ENCODE measurements at regions not wholly inside any gene's neighbourhood (a gene's known extent, or its start where the extent isn't known, plus 50 kb on each side); places are given as distances from the start of the nearest gene placed in this dataset.

GRCh38 chr7:117944886-117945285 lies 71.6 kb upstream of the CTTNBP2 start:
- Histone ChIP-seq H3K9me2 (replicated peaks; ENCODE audit: low read length) (no peaks in the 10 kb centered on the region), H3K27ac (ENCODE audit: low read length) (no peak overlapping the region), H3K9me3 (ENCODE audit: low read length) (no peaks in the 10 kb centered on the region), H3K79me2 (ENCODE audit: low read length) (no peaks in the 10 kb centered on the region), H3K36me3 (ENCODE audit: low read depth, low read length) (no peaks in the 10 kb centered on the region), H3F3A (ENCODE audit: low read length, unreplicated experiment) (no peaks in the 10 kb centered on the region), H3K27me3 (ENCODE audit: low read length) (no peaks in the 10 kb centered on the region), H3K4me3 (ENCODE audit: low read length) (no peak overlapping the region), H4K20me1 (ENCODE audit: low read length) (no peaks in the 10 kb centered on the region), H3K4me1 (ENCODE audit: insufficient read depth, low read length) (peaks cover 37% of the 10 kb centered on the region), H2AFZ (ENCODE audit: low read length) (no peak overlapping the region), H3K9ac (ENCODE audit: low read length) (no peak overlapping the region), H3K4me2 (ENCODE audit: low read length) (no peak overlapping the region)
- BruUV-seq (replicated peaks) = no TSS peak
- TF ChIP-seq EZH2phosphoT487 (IDR thresholded peaks at IDR 0.05; ENCODE audit: borderline replicate concordance, low read length) = no peak
- TF ChIP-seq, protein P1, sequence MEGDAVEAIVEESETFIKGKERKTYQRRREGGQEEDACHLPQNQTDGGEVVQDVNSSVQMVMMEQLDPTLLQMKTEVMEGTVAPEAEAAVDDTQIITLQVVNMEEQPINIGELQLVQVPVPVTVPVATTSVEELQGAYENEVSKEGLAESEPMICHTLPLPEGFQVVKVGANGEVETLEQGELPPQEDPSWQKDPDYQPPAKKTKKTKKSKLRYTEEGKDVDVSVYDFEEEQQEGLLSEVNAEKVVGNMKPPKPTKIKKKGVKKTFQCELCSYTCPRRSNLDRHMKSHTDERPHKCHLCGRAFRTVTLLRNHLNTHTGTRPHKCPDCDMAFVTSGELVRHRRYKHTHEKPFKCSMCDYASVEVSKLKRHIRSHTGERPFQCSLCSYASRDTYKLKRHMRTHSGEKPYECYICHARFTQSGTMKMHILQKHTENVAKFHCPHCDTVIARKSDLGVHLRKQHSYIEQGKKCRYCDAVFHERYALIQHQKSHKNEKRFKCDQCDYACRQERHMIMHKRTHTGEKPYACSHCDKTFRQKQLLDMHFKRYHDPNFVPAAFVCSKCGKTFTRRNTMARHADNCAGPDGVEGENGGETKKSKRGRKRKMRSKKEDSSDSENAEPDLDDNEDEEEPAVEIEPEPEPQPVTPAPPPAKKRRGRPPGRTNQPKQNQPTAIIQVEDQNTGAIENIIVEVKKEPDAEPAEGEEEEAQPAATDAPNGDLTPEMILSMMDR (conservative IDR thresholded peaks at IDR 0.05; ENCODE audit: low read depth, low read length) = no peak
- no peak for TF ChIP-seq EZH2 (IDR thresholded peaks at IDR 0.05; ENCODE audit: low read length, unreplicated experiment)
- POLR2A ChIA-PET (ENCODE audit: unreplicated experiment) = no interaction called here
- ATAC-seq = no peak
- CTCF ChIA-PET = no interaction called here
- intact Hi-C loops (cut with micrococcal nuclease) = no loop called here
- DNase-seq = no peak

DNA sequence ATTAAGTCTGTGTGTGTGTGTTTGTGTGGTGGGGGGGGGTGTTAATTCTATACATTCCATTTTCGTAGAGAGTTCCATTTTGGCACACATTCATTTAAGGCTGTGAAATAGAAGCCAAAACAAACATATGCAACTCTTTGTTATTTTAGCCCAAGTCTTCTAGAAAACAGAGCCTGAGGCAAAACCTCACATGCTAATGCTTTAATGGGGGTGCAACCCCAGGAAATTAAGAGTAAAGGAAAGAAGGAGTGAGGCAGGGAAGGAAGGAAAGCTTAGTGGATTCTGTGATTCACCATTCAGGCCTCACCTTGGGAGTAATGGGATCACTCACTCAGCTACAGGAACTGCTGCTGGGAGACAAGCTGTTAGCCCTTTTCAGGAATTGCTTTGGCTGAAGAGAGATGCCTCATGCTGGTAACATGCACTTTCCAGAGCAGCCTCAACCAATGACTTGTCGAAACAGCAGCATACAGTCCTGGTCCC lies 73.0 kb upstream of the CTTNBP2 start:
- Histone ChIP-seq H3K27ac (ENCODE audit: low read length) (peak overlapping the region; percentile 54), H3K4me3 (ENCODE audit: low read length) (no peak overlapping the region), H4K20me1 (ENCODE audit: low read length) (no peaks in the 10 kb centered on the region), H3K9me2 (replicated peaks; ENCODE audit: low read length) (no peaks in the 10 kb centered on the region), H3K79me2 (ENCODE audit: low read length) (no peaks in the 10 kb centered on the region), H2AFZ (ENCODE audit: low read length) (0 out of 2 replicates have a peak overlapping the region, but pooled peaks have one; percentile 12), H3F3A (ENCODE audit: low read length, unreplicated experiment) (peaks cover 6% of the 10 kb centered on the region), H3K36me3 (ENCODE audit: low read depth, low read length) (no peaks in the 10 kb centered on the region), H3K4me2 (ENCODE audit: low read length) (peak overlapping the region; percentile 43; the same call in 1 of the 2 replicates), H3K9ac (ENCODE audit: low read length) (no peak overlapping the region), H3K27me3 (ENCODE audit: low read length) (no peaks in the 10 kb centered on the region), H3K4me1 (ENCODE audit: insufficient read depth, low read length) (peaks cover 50% of the 10 kb centered on the region), H3K9me3 (ENCODE audit: low read length) (no peaks in the 10 kb centered on the region)
- DNase-seq (peak; percentile 87), ATAC-seq (peak; percentile 55)
- ChIA-PET CTCF (interaction anchor here (0.6 kb wide), 1 partner anchor 47 kb away, joined by 3 read pairs; no protein-coding TSS in a partner anchor), POLR2A (ENCODE audit: unreplicated experiment) (no interaction called here)
- BruUV-seq (replicated peaks) = no TSS peak
- TF ChIP-seq EZH2phosphoT487 (IDR thresholded peaks at IDR 0.05; ENCODE audit: borderline replicate concordance, low read length) (no peak), EZH2 (IDR thresholded peaks at IDR 0.05; ENCODE audit: low read length, unreplicated experiment) (no peak)
- TF ChIP-seq, protein P1 (conservative IDR thresholded peaks at IDR 0.05; ENCODE audit: low read depth, low read length) = no peak
- intact Hi-C loops (cut with micrococcal nuclease) = no loop called here

DNA sequence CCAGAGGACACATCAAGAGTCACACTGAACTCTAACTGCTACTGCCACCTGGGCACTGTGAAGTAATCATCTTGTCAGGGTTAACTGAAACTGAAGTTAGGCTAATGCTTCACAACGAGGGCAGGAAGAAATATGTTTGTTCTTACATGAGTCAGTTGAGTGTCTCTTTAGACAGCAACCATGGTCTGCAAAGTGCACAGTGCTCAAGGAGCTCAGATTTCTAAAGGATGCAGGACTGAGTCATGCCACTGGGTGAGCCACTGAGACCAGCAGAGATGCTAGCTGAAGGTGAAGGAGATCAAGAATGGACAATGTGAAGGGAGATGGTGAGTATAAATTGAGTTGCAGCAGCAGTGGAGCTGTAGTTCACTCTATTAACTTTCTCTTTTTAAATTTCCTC lies 76.0 kb upstream of the CTTNBP2 start:
- ChIA-PET POLR2A (ENCODE audit: unreplicated experiment) (no interaction called here), CTCF (interaction anchor here (0.6 to 1.1 kb wide), 5 partner anchors 44 to 192 kb away, joined by 3 to 4 read pairs (median 3); partner anchors contain the start of gene CTTNBP2)
- TF ChIP-seq, protein P1 (conservative IDR thresholded peaks at IDR 0.05; ENCODE audit: low read depth, low read length) = peak; percentile 54
- TF ChIP-seq EZH2phosphoT487 (IDR thresholded peaks at IDR 0.05; ENCODE audit: borderline replicate concordance, low read length) = no peak

More for the DNA sequence above, 76.0 kb upstream of the CTTNBP2 start:
- no TSS peak for BruUV-seq (replicated peaks)
- no peak overlapping the region for H3K4me3 ChIP-seq (ENCODE audit: low read length)
- peak; percentile 76 for ATAC-seq
- no peaks in the 10 kb centered on the region for H3K9me3 ChIP-seq (ENCODE audit: low read length)
- no peaks in the 10 kb centered on the region for H3K27me3 ChIP-seq (ENCODE audit: low read length)
- H2AFZ ChIP-seq (ENCODE audit: low read length) = peak overlapping the region; percentile 30; the same call in 1 of the 2 replicates
- peak overlapping the region; percentile 92 for H3K27ac ChIP-seq (ENCODE audit: low read length)
- H3K9ac ChIP-seq (ENCODE audit: low read length) = peak overlapping the region; percentile 13; the same call in 1 of the 2 replicates
- H3K9me2 ChIP-seq (replicated peaks; ENCODE audit: low read length) = no peaks in the 10 kb centered on the region
- H3F3A ChIP-seq (ENCODE audit: low read length, unreplicated experiment) = peaks cover 8% of the 10 kb centered on the region
- H3K4me2 ChIP-seq (ENCODE audit: low read length) = peak overlapping the region; percentile 53
- no peaks in the 10 kb centered on the region for H3K36me3 ChIP-seq (ENCODE audit: low read depth, low read length)
- peaks cover 67% of the 10 kb centered on the region for H3K4me1 ChIP-seq (ENCODE audit: insufficient read depth, low read length)
- intact Hi-C loops (cut with micrococcal nuclease) = loop anchor here (2.0 kb wide), 1 partner anchor 198 kb away; no protein-coding TSS in a partner anchor
- no peaks in the 10 kb centered on the region for H4K20me1 ChIP-seq (ENCODE audit: low read length)
- DNase-seq = peak; percentile 93
- no peaks in the 10 kb centered on the region for H3K79me2 ChIP-seq (ENCODE audit: low read length)
